Prostate gland (tissue), 2 donors: ENCODE measurements at regions not wholly inside any gene's neighbourhood (a gene's known extent, or its start where the extent isn't known, plus 50 kb on each side); places are given as distances from the start of the nearest gene placed in this dataset.

Experiments
- DNase-seq: peaks from one replicate; pipeline ENCODE4 v3.0.0-alpha.2; 2019; ENCODE audit warnings: low spot score
- H3K27ac ChIP-seq, 2 donors: fragments of 200-600 bp; sonication (generic); 2 replicates each; pipeline ENCODE4 v1.5.1; 2017 to 2019
- H3K27me3 ChIP-seq: fragments of 200-600 bp; sonication (generic); replicated peaks from 2 replicates; pipeline ENCODE4 v1.5.1; 2019; ENCODE audit not compliant: insufficient read depth
- H3K36me3 ChIP-seq, 2 donors: fragments of 200-600 bp; sonication (generic); 1 replicate in 1 of 2; 2 replicates in 1 of 2; pipeline versions ENCODE4 v1.5.1 to v1.8.1; 2017 to 2019
- H3K4me1 ChIP-seq: fragments of 200-600 bp; sonication (generic); replicated peaks from 2 replicates; pipeline ENCODE4 v1.5.1; 2019
- H3K4me3 ChIP-seq, 2 donors: fragments of 200-600 bp; sonication (generic); 2 replicates each; pipeline ENCODE4 v1.5.1; 2017 to 2019
- H3K9me3 ChIP-seq: fragments of 200-600 bp; sonication (generic); 2 replicates; pipeline ENCODE4 v1.5.1; 2017
- POLR2A ChIP-seq: fragments of 450-650 bp; IDR thresholded peaks from one replicate; pipeline ENCODE4 v1.6.1; 2016; ENCODE audit warnings: antibody characterized with exemption, mild to moderate bottlenecking
- POLR2AphosphoS5 ChIP-seq: sonication (generic); formaldehyde crosslinking; IDR thresholded peaks from one replicate; pipeline ENCODE4 v1.6.1; 2017; ENCODE audit warnings: antibody characterized with exemption
- WGBS: methylation state at CpG from one replicate; pipeline ENCODE4 v1.1.5; 2018; 5-methylcytosine and 5-hydroxymethylcytosine counted together
- intact Hi-C: fragments of 100-400 bp; cut with DNase I; formaldehyde crosslinking; loops from one replicate; pipeline ENCODE4 v1.14.2; 2022
- TF ChIP-seq, protein P1 (sequence below), 4 experiments: fragments of 200-600 bp in 2 of 4; fragments of 450-650 bp in 2 of 4; sonication (generic) in 2 of 4; IDR thresholded peaks; 1 replicate in 3 of 4; 2 replicates in 1 of 4; pipeline ENCODE4 v1.5.1; 2016 to 2019; ENCODE audit warnings: antibody characterized with exemption in 4 of 4, mild to moderate bottlenecking in 2 of 4, moderate library complexity in 2 of 4

DNA sequence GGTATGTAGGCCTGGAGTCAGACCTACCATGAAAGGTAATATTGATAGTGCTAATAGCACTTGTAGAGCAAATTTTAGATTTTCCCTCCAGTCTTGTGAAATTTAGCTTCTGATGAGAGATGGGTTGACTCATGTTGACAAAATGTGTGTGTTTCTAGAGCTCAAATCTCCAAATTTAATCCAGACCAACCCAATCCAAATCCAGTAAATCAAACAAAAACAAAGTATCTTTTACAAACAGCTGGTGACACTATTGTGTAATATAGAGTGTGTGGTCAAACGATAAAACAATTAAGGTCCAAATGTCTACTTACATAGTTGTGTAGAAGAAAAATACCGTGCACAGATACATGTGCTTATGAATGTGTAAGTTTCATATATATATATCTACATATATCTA lies 63.4 kb upstream of the KITLG start:
- intact Hi-C loops, result no loop called here
- Histone ChIP-seq H3K4me3 (no peak overlapping the region), H3K4me1 (no peaks in the 10 kb centered on the region), H3K27ac (no peak overlapping the region), H3K36me3 (no peaks in the 10 kb centered on the region), H3K9me3 (no peaks in the 10 kb centered on the region), H3K27me3 (peaks cover 2% of the 10 kb centered on the region)
- DNase-seq, result no peak
- 72% methylated on average over 2 of the region's 2 CpGs for WGBS
- TF ChIP-seq, protein P1, sequence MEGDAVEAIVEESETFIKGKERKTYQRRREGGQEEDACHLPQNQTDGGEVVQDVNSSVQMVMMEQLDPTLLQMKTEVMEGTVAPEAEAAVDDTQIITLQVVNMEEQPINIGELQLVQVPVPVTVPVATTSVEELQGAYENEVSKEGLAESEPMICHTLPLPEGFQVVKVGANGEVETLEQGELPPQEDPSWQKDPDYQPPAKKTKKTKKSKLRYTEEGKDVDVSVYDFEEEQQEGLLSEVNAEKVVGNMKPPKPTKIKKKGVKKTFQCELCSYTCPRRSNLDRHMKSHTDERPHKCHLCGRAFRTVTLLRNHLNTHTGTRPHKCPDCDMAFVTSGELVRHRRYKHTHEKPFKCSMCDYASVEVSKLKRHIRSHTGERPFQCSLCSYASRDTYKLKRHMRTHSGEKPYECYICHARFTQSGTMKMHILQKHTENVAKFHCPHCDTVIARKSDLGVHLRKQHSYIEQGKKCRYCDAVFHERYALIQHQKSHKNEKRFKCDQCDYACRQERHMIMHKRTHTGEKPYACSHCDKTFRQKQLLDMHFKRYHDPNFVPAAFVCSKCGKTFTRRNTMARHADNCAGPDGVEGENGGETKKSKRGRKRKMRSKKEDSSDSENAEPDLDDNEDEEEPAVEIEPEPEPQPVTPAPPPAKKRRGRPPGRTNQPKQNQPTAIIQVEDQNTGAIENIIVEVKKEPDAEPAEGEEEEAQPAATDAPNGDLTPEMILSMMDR (IDR thresholded peaks at IDR 0.05), result no peak
- TF ChIP-seq POLR2A (no peak), POLR2AphosphoS5 (no peak)

DNA sequence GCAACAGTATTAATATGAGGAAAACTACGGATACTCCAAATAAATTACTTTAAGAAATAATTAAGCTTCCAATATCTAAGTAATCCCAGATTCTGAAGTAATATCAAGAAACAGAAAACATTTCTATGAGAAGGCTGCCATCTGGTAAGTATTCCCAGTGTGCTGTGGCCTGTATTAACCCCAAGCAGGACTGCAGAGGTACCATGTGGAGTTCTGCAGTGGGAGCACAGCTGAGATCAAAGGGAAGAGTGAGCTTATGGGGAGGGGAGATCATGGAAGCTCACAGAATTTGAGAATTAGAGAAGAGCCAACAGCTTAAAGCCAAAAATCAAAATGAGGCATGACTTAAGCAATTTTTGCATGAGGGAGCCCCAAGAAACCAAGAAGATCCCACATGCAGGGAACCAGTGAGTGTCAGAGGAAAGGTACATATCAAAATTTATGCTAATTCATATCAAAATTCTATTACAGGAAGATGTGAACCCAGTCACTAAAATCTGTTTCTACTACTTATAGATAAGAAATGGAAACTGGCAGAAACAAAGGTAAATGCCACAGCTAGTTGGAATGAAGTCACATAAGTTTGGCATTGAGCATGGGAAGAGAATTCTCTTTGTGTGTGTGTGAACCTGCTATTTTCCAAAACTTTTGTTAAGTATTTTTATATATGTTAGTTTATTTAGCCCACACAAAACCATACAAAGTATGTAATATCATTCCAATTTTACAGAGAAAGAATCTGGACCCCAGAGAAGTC lies 62.6 kb upstream of the KITLG start:
- Histone ChIP-seq H3K27me3 (no peaks in the 10 kb centered on the region), H3K27ac (no peak overlapping the region), H3K36me3 (no peaks in the 10 kb centered on the region), H3K4me1 (no peaks in the 10 kb centered on the region), H3K9me3 (no peaks in the 10 kb centered on the region), H3K4me3 (no peak overlapping the region)
- 66% methylated on average over 1 of the region's 1 CpG for whole genome bisulfite sequencing
- intact Hi-C loops, result no loop called here
- TF ChIP-seq, protein P1 (IDR thresholded peaks at IDR 0.05), result no peak
- TF ChIP-seq POLR2A (no peak), POLR2AphosphoS5 (no peak)
- no peak for DNase-seq

GRCh38 chr12:88638966-88639760 lies 58.9 kb upstream of the KITLG start:
- Histone ChIP-seq H3K36me3 (no peaks in the 10 kb centered on the region), H3K4me3 (no peak overlapping the region), H3K27me3 (no peaks in the 10 kb centered on the region), H3K27ac (no peak overlapping the region), H3K4me1 (no peaks in the 10 kb centered on the region), H3K9me3 (no peaks in the 10 kb centered on the region)
- 28% methylated on average over 6 of the region's 6 CpGs for WGBS
- TF ChIP-seq, protein P1 (IDR thresholded peaks at IDR 0.05), result no peak
- DNase-seq, result no peak
- intact Hi-C loops, result no loop called here

GRCh38 chr12:88638388-88638787 lies 58.1 kb upstream of the KITLG start:
- no peaks in the 10 kb centered on the region for H3K36me3 ChIP-seq
- intact Hi-C loops, result no loop called here
- no peaks in the 10 kb centered on the region for H3K27me3 ChIP-seq
- H3K4me1 ChIP-seq, result no peaks in the 10 kb centered on the region
- TF ChIP-seq, protein P1 (IDR thresholded peaks at IDR 0.05), result no peak
- no peak for TF ChIP-seq POLR2A
- TF ChIP-seq POLR2AphosphoS5, result no peak
- H3K4me3 ChIP-seq, result no peak overlapping the region
- H3K27ac ChIP-seq, result no peak overlapping the region
- H3K9me3 ChIP-seq, result no peaks in the 10 kb centered on the region
- 81% methylated on average over 3 of the region's 3 CpGs for WGBS
- no peak for DNase-seq
